ENCODE measurements at regions not wholly inside any gene's neighbourhood (a gene's known extent, or its start where the extent isn't known, plus 50 kb on each side); places are given as distances from the start of the nearest gene placed in this dataset.

GRCh38 chr9:31112491-31112890 is 1272.0 kb upstream of the ACO1 start:
- TF ChIP-seq CTCF (optimal IDR thresholded peaks at IDR 0.05 in 1 of 3, IDR thresholded peaks at IDR 0.05 in 1 of 3, conservative IDR thresholded peaks at IDR 0.05 in 1 of 3; ENCODE audit: extremely low read depth in 1 of 3, insufficient read depth in 2 of 3, low read length in 3 of 3), result no peak
- no peak for TF ChIP-seq EZH2 (IDR thresholded peaks at IDR 0.05; ENCODE audit: low read length)

All from keratinocyte (primary cell).